ENCODE measurements at regions not wholly inside any gene's neighbourhood (a gene's known extent, or its start where the extent isn't known, plus 50 kb on each side); places are given as distances from the start of the nearest gene placed in this dataset.
"Not testable (repeated sequence)": the region's sequence is repeated elsewhere in the genome, so short reads cannot be mapped to it uniquely, and the experiment has no call there.

DNA sequence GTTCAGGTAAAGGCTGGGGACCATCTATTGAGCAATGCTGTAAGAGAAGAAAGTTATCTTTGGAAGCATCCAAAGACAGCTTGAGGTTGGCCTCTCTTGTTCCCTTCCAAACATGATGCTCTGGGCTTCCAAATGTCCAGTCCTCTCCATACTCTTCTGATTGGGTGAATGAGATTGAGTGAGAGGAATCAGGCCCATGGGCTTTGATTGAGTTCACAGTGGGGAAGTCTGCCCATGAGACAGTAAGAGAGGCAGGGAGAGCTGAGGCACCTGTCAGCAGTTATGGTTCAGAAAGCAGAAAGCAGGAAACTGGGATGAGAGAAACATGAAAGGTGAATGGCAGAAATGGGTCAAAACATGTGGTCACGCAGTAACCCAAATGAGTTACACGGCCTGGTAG is 1006.9 kb downstream of the VRK1 start:
- H3K27ac ChIP-seq = no peak overlapping the region
- no peaks in the 10 kb centered on the region for H3K4me1 ChIP-seq
- H3K36me3 ChIP-seq (ENCODE audit: control insufficient read depth, insufficient read depth, low read length) = no peaks in the 10 kb centered on the region
- H3K9me3 ChIP-seq (ENCODE audit: control insufficient read depth, low read length) = peaks cover 2% of the 10 kb centered on the region
- no peaks in the 10 kb centered on the region for H3K79me2 ChIP-seq
- H3K27me3 ChIP-seq (ENCODE audit: control insufficient read depth, insufficient read depth, low read length) = no peaks in the 10 kb centered on the region
- H3K4me3 ChIP-seq (ENCODE audit: low read depth, low read length) = no peak overlapping the region
- no peak overlapping the region for H3K4me2 ChIP-seq (ENCODE audit: low read length)
- H3K9ac ChIP-seq = no peak overlapping the region
- H2AFZ ChIP-seq = no peak overlapping the region
- TF ChIP-seq, protein P1, sequence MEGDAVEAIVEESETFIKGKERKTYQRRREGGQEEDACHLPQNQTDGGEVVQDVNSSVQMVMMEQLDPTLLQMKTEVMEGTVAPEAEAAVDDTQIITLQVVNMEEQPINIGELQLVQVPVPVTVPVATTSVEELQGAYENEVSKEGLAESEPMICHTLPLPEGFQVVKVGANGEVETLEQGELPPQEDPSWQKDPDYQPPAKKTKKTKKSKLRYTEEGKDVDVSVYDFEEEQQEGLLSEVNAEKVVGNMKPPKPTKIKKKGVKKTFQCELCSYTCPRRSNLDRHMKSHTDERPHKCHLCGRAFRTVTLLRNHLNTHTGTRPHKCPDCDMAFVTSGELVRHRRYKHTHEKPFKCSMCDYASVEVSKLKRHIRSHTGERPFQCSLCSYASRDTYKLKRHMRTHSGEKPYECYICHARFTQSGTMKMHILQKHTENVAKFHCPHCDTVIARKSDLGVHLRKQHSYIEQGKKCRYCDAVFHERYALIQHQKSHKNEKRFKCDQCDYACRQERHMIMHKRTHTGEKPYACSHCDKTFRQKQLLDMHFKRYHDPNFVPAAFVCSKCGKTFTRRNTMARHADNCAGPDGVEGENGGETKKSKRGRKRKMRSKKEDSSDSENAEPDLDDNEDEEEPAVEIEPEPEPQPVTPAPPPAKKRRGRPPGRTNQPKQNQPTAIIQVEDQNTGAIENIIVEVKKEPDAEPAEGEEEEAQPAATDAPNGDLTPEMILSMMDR (IDR thresholded peaks at IDR 0.05) = no peak

DNA sequence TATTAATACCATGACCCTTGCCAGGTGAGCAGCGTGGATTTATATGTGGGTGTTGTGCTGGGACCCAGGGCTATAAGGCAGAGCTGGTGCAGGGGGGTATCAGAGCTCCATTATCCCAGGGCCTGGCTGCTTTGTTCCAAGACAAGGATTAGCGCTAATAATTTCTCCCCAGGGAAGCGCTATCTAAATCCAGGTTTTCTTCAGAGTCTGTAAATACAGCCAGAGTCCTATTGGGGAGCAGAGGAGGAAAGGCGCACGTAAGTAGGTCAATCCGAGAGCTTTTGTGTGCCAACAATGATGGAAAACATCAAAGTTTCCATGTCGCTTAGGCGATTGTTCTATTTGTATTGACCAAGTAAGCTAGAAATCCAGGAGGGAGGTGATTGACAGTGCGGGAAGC is 1009.7 kb downstream of the VRK1 start:
- H3K27me3 ChIP-seq (ENCODE audit: control insufficient read depth, insufficient read depth, low read length) = no peaks in the 10 kb centered on the region
- H3K27ac ChIP-seq = no peak overlapping the region
- no peak overlapping the region for H3K9ac ChIP-seq
- no peak overlapping the region for H3K4me2 ChIP-seq (ENCODE audit: low read length)
- H3K4me3 ChIP-seq (ENCODE audit: low read depth, low read length) = no peak overlapping the region
- peaks cover 2% of the 10 kb centered on the region for H3K9me3 ChIP-seq (ENCODE audit: control insufficient read depth, low read length)
- no peaks in the 10 kb centered on the region for H3K4me1 ChIP-seq
- H3K79me2 ChIP-seq = no peaks in the 10 kb centered on the region
- H3K36me3 ChIP-seq (ENCODE audit: control insufficient read depth, insufficient read depth, low read length) = no peaks in the 10 kb centered on the region
- H2AFZ ChIP-seq = no peak overlapping the region
- TF ChIP-seq, protein P1 (IDR thresholded peaks at IDR 0.05) = no peak

GRCh38 chr14:97808541-97808940 is 1011.4 kb downstream of the VRK1 start:
- H3K4me2 ChIP-seq (ENCODE audit: low read length); H3K4me1 ChIP-seq; H3K9ac ChIP-seq; H3K27me3 ChIP-seq (ENCODE audit: control insufficient read depth, insufficient read depth, low read length); H3K27ac ChIP-seq; H3K79me2 ChIP-seq; H3K9me3 ChIP-seq (ENCODE audit: control insufficient read depth, low read length); H3K36me3 ChIP-seq (ENCODE audit: control insufficient read depth, insufficient read depth, low read length); H2AFZ ChIP-seq; H3K4me3 ChIP-seq (ENCODE audit: low read depth, low read length): not testable (repeated sequence)

DNA sequence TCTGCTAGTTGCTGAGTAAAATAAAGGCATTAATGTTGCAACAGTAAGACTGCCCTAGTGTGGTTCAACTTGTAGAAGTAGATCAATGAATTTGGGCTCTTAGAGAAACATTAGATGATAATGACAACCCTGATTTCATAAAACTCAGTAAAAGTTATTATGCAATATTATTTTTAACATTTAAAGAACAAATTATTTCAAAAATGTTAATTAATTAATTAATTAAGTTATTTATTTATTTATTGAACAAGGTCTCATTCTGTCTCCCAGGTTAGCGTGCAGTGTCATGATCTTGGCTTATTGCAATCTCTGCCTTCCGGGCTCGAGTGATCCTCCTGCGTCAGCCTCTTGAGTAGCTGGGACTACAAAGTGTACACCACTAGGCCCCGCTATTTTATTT is 1016.4 kb downstream of the VRK1 start:
- no peak overlapping the region for H3K4me3 ChIP-seq (ENCODE audit: low read depth, low read length)
- no peak overlapping the region for H2AFZ ChIP-seq
- no peaks in the 10 kb centered on the region for H3K27me3 ChIP-seq (ENCODE audit: control insufficient read depth, insufficient read depth, low read length)
- no peaks in the 10 kb centered on the region for H3K36me3 ChIP-seq (ENCODE audit: control insufficient read depth, insufficient read depth, low read length)
- H3K4me2 ChIP-seq (ENCODE audit: low read length) = no peak overlapping the region
- TF ChIP-seq, protein P1 (IDR thresholded peaks at IDR 0.05) = no peak
- H3K79me2 ChIP-seq = no peaks in the 10 kb centered on the region
- no peaks in the 10 kb centered on the region for H3K9me3 ChIP-seq (ENCODE audit: control insufficient read depth, low read length)
- no peak overlapping the region for H3K9ac ChIP-seq
- H3K4me1 ChIP-seq = no peaks in the 10 kb centered on the region
- no peak overlapping the region for H3K27ac ChIP-seq

GRCh38 chr14:97820781-97821180 is 1023.6 kb downstream of the VRK1 start:
- TF ChIP-seq, protein P1 (IDR thresholded peaks at IDR 0.05) = no peak
- H3K9ac ChIP-seq = no peak overlapping the region
- H3K9me3 ChIP-seq (ENCODE audit: control insufficient read depth, low read length) = no peaks in the 10 kb centered on the region
- H3K4me1 ChIP-seq = no peaks in the 10 kb centered on the region
- no peak overlapping the region for H3K4me2 ChIP-seq (ENCODE audit: low read length)
- H3K27ac ChIP-seq = no peak overlapping the region
- no peak overlapping the region for H2AFZ ChIP-seq
- H3K79me2 ChIP-seq = no peaks in the 10 kb centered on the region
- H3K4me3 ChIP-seq (ENCODE audit: low read depth, low read length) = no peak overlapping the region
- no peaks in the 10 kb centered on the region for H3K36me3 ChIP-seq (ENCODE audit: control insufficient read depth, insufficient read depth, low read length)
- H3K27me3 ChIP-seq (ENCODE audit: control insufficient read depth, insufficient read depth, low read length) = no peaks in the 10 kb centered on the region
